IMR-90 (cell line): ENCODE measurements at regions not wholly inside any gene's neighbourhood (a gene's known extent, or its start where the extent isn't known, plus 50 kb on each side); places are given as distances from the start of the nearest gene placed in this dataset.

Experiments
- ATAC-seq: fragments of 200-7000 bp; cut with Tn5 transposase; 2 replicates; pipeline ENCODE4 v1.9.1; 2020; ENCODE audit warnings: low read depth, mild to moderate bottlenecking, moderate library complexity
- BruUV-seq: library from RNA; stranded (reverse); fragments of 400-500 nt; replicated peaks from 2 replicates; lab custom pipeline; 2021; lab: Mats Ljungman, UMichigan
- CTCF ChIA-PET: fragments of 300-600 bp; formaldehyde crosslinking; extraction: SDS; loops from one replicate; lab custom pipeline; 2021; ENCODE audit warnings: antibody characterized with exemption; lab: Yijun Ruan, JAX
- POLR2A ChIA-PET: fragments of 300-600 bp; sonication (Branson Sonifier 250); formaldehyde crosslinking; loops from one replicate; lab custom pipeline; 2022; ENCODE audit warnings: antibody characterized with exemption; ENCODE audit not compliant: unreplicated experiment; lab: Charles Lee
- DNase-seq: peaks from one replicate; pipeline ENCODE4 v3.0.0; 2013
- H2AFZ ChIP-seq: replicated peaks from 2 replicates; pipeline ENCODE3; 2013; ENCODE audit warnings: low read length, mild to moderate bottlenecking; ENCODE audit not compliant: poor library complexity
- H2AK5ac ChIP-seq: 2 replicates; pipeline ENCODE4 v1.6.1; 2013; ENCODE audit warnings: low read depth, low read length, inconsistent platforms
- H2AK9ac ChIP-seq: replicated peaks from 2 replicates; pipeline ENCODE3; 2013; ENCODE audit warnings: mild to moderate bottlenecking, low read depth, low read length, moderate library complexity; ENCODE audit not compliant: poor library complexity
- H2BK120ac ChIP-seq: 2 replicates; pipeline ENCODE4 v1.6.1; 2013; ENCODE audit warnings: low read depth, low read length, inconsistent platforms
- H2BK15ac ChIP-seq: 3 replicates; pipeline ENCODE4 v1.6.1; 2013; ENCODE audit warnings: low read depth, low read length, inconsistent platforms
- H2BK20ac ChIP-seq: 2 replicates; pipeline ENCODE4 v1.6.1; 2013; ENCODE audit warnings: low read depth, mild to moderate bottlenecking, inconsistent platforms, low read length, moderate library complexity
- H2BK5ac ChIP-seq: 2 replicates; pipeline ENCODE4 v1.6.1; 2013; ENCODE audit warnings: mild to moderate bottlenecking, low read depth, low read length, inconsistent platforms; ENCODE audit not compliant: poor library complexity, severe bottlenecking
- H3K14ac ChIP-seq: replicated peaks from 2 replicates; pipeline ENCODE4 v1.6.1; 2013; ENCODE audit warnings: low read depth, low read length, inconsistent platforms
- H3K18ac ChIP-seq: 2 replicates; pipeline ENCODE4 v1.6.1; 2013; ENCODE audit warnings: low read depth, low read length, control low read depth
- H3K23ac ChIP-seq: 2 replicates; pipeline ENCODE4 v1.6.1; 2013; ENCODE audit warnings: low read depth, low read length, inconsistent platforms
- H3K27ac ChIP-seq: 2 replicates; pipeline ENCODE4 v1.5.1; 2013; ENCODE audit warnings: mild to moderate bottlenecking, control low read depth, low read length; ENCODE audit not compliant: insufficient read depth
- H3K27me3 ChIP-seq: 2 replicates; pipeline ENCODE4 v1.6.1; 2013; ENCODE audit warnings: low read length; ENCODE audit not compliant: control insufficient read depth, insufficient read depth
- H3K36me3 ChIP-seq: 2 replicates; pipeline ENCODE4 v1.6.1; 2013; ENCODE audit warnings: low read length, mixed read lengths; ENCODE audit not compliant: control insufficient read depth, insufficient read depth
- H3K4ac ChIP-seq: 2 replicates; pipeline ENCODE4 v1.6.1; 2013; ENCODE audit warnings: low read depth, low read length, inconsistent platforms
- H3K4me1 ChIP-seq: 2 replicates; pipeline ENCODE4 v1.6.1; 2013; ENCODE audit warnings: low read length, mixed read lengths; ENCODE audit not compliant: control insufficient read depth, insufficient read depth
- H3K4me2 ChIP-seq: 2 replicates; pipeline ENCODE4 v1.6.1; 2013; ENCODE audit warnings: low read depth, mild to moderate bottlenecking, control low read depth, low read length, moderate library complexity
- H3K4me3 ChIP-seq: 2 replicates; pipeline ENCODE4 v1.5.1; 2013; ENCODE audit warnings: low read depth, mild to moderate bottlenecking, control low read depth, low read length, moderate library complexity; ENCODE audit not compliant: insufficient read depth
- H3K56ac ChIP-seq: 2 replicates; pipeline ENCODE4 v1.6.1; 2013; ENCODE audit warnings: low read length, inconsistent platforms; ENCODE audit not compliant: insufficient read depth; ENCODE audit errors: extremely low read depth
- H3K79me1 ChIP-seq, 2 experiments: 2 replicates each; pipeline ENCODE4 v1.6.1; 2013; ENCODE audit warnings: low read length in 2 of 2, inconsistent platforms in 1 of 2, low read depth in 1 of 2
- H3K9ac ChIP-seq: 2 replicates; pipeline ENCODE4 v1.6.1; 2013; ENCODE audit warnings: low read depth, low read length, control low read depth
- H3K9me1 ChIP-seq: 2 replicates; pipeline ENCODE4 v1.6.1; 2013; ENCODE audit warnings: low read length, inconsistent platforms; ENCODE audit not compliant: insufficient read depth
- H3K9me3 ChIP-seq: 2 replicates; pipeline ENCODE4 v1.6.1; 2013; ENCODE audit warnings: low read length; ENCODE audit not compliant: control insufficient read depth, insufficient read depth
- H4K20me1 ChIP-seq: 2 replicates; pipeline ENCODE4 v1.6.1; 2013; ENCODE audit warnings: low read length, inconsistent platforms; ENCODE audit not compliant: insufficient read depth
- H4K5ac ChIP-seq: 2 replicates; pipeline ENCODE4 v1.6.1; 2013; ENCODE audit warnings: mild to moderate bottlenecking, low read depth, low read length, control low read depth
- H4K8ac ChIP-seq, 2 experiments: 2 replicates each; pipeline ENCODE4 v1.6.1; 2013; ENCODE audit warnings: low read depth in 2 of 2, low read length in 2 of 2, control low read depth in 1 of 2, inconsistent platforms in 1 of 2
- H4K91ac ChIP-seq: 2 replicates; pipeline ENCODE4 v1.6.1; 2013; ENCODE audit warnings: low read depth, low read length, inconsistent platforms; ENCODE audit not compliant: insufficient read depth
- MAFK ChIP-seq: IDR thresholded peaks from 2 replicates; pipeline ENCODE4 v1.6.1; 2012; ENCODE audit warnings: low read depth, low read length, improper control_type of control experiment
- SMC3 ChIP-seq: fragments of 150-350 bp; IDR thresholded peaks from 2 replicates; pipeline ENCODE4 v1.6.1; 2016; ENCODE audit warnings: low read depth, mild to moderate bottlenecking, antibody characterized with exemption, low read length, moderate library complexity
- WGBS, 2 experiments: methylation state at CpG; one replicate each; pipeline versions ENCODE4 v1.1.5 to v1.1.7; 2013; ENCODE audit warnings: missing lambda C conversion rate in 2 of 2; ENCODE audit not compliant: insufficient read length in 1 of 2; ENCODE audit errors: extremely low coverage in 2 of 2; 5-methylcytosine and 5-hydroxymethylcytosine counted together
- dilution Hi-C: fragments of 300-500 bp; cut with HindIII; formaldehyde crosslinking; loops from one replicate; pipeline ENCODE4 v1.14.3; 2018; ENCODE audit warnings: low sequenced_read_pairs; ENCODE audit not compliant: unreplicated experiment
- in situ Hi-C: fragments of 300-500 bp; cut with MboI; formaldehyde crosslinking; loops from 3 replicates; pipeline ENCODE4 v1.14.3; 2019; ENCODE audit warnings: low sequenced_read_pairs, inconsistent platforms, mixed read lengths
- intact Hi-C: fragments of 100-400 bp; cut with micrococcal nuclease; formaldehyde crosslinking; loops from 2 replicates; pipeline ENCODE4 v1.10.0; 2022

DNA sequence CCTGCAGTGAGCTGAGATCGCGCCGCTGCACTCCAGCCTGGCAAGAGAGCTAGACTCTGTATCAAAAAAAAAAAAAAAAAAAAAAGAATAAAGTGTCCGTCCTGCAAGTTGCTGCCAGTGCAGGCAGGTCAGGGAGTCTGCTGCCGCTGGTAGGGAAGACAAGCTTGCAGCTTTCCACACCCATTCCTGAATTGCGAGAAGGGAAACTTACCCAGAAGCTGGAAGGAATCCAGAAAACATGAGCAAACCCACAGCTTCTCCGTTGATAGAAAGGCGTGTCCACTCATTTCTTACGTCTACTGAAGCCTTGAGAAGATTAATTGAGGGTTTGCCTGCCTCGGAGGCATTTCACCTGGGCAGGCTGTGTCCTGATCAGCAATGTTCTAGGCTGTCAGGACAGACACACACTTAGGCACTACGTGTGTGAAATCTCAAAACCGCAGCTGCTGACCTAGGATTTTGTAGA, 61.6 kb upstream of the DSP start:
- H4K91ac ChIP-seq = no peak overlapping the region
- H2BK5ac ChIP-seq = no peak overlapping the region
- H2BK20ac ChIP-seq = no peak overlapping the region
- no peak overlapping the region for H4K8ac ChIP-seq
- H3K18ac ChIP-seq = no peak overlapping the region
- DNase-seq (peak; percentile 55), ATAC-seq (no peak)
- dilution Hi-C loops = no loop called here
- H3K79me1 ChIP-seq = no peaks in the 10 kb centered on the region
- intact Hi-C loops = no loop called here
- H3K56ac ChIP-seq = no peak overlapping the region
- no peak overlapping the region for H4K5ac ChIP-seq
- H3K4me2 ChIP-seq = peak overlapping the region; percentile 22; the same call in 1 of the 2 replicates
- H4K20me1 ChIP-seq = no peaks in the 10 kb centered on the region
- H3K4ac ChIP-seq = no peak overlapping the region
- no peak overlapping the region for H3K4me3 ChIP-seq
- no peak overlapping the region for H3K27ac ChIP-seq
- H2BK15ac ChIP-seq = no peak overlapping the region
- H3K23ac ChIP-seq = no peak overlapping the region
- no peaks in the 10 kb centered on the region for H3K36me3 ChIP-seq
- WGBS, 2 experiments = 67% methylated on average over 3 of the region's 12 CpGs; no CpG with 5 or more reads in 1 of the 2 experiments
- H2AK5ac ChIP-seq = no peak overlapping the region
- in situ Hi-C loops = no loop called here
- no peak overlapping the region for H3K14ac ChIP-seq
- H3K9ac ChIP-seq = no peak overlapping the region
- H2AFZ ChIP-seq = no peak overlapping the region
- POLR2A ChIA-PET = interaction anchor here (0.6 kb wide), 1 partner anchor 13 kb away, joined by 3 read pairs; no protein-coding TSS in a partner anchor
- no peaks in the 10 kb centered on the region for H3K9me1 ChIP-seq
- no peaks in the 10 kb centered on the region for H3K9me3 ChIP-seq
- H2AK9ac ChIP-seq = no peak overlapping the region
- BruUV-seq = no TSS peak
- H2BK120ac ChIP-seq = no peak overlapping the region
- H3K27me3 ChIP-seq = peaks cover 2% of the 10 kb centered on the region; the same call in 1 of the 2 replicates
- CTCF ChIA-PET = interaction anchor here (0.6 kb wide), 1 partner anchor 79 kb away, joined by 3 read pairs; no protein-coding TSS in a partner anchor
- H3K4me1 ChIP-seq = no peaks in the 10 kb centered on the region
- TF ChIP-seq SMC3 = no peak
- no peak for TF ChIP-seq MAFK
